ENCODE measurements at regions not wholly inside any gene's neighbourhood (a gene's known extent, or its start where the extent isn't known, plus 50 kb on each side); places are given as distances from the start of the nearest gene placed in this dataset.

- DNase-seq = no peak
Measured at GRCh38 chr10:121185816-121186455, 334.8 kb downstream of the WDR11 start.

- DNase-seq = no peak
Measured at GRCh38 chr10:121187391-121187790, 336.2 kb downstream of the WDR11 start.

GRCh38 chr10:121188005-121188404 is 336.8 kb downstream of the WDR11 start:
- DNase-seq = no peak

- no peak for DNase-seq
Measured at GRCh38 chr10:121189066-121189465, 337.9 kb downstream of the WDR11 start.

- DNase-seq = no peak
Measured at GRCh38 chr10:121194696-121195523, 343.7 kb downstream of the WDR11 start.

GRCh38 chr10:121195524-121195910 is 344.4 kb downstream of the WDR11 start:
- DNase-seq = no peak

- no peak for DNase-seq
Measured at GRCh38 chr10:121199081-121199480, 347.9 kb downstream of the WDR11 start.

- no peak for DNase-seq
Measured at GRCh38 chr10:121205625-121206024, 354.5 kb downstream of the WDR11 start.

GRCh38 chr10:121211446-121211845 is 360.3 kb downstream of the WDR11 start:
- DNase-seq = no peak

GRCh38 chr10:121213437-121213836 is 362.3 kb downstream of the WDR11 start:
- no peak for DNase-seq

- no peak for DNase-seq
Measured at GRCh38 chr10:121216295-121216694, 365.1 kb downstream of the WDR11 start.

GRCh38 chr10:121216721-121217181 is 365.6 kb downstream of the WDR11 start:
- DNase-seq = no peak

- DNase-seq = no peak
Measured at GRCh38 chr10:121217331-121217730, 366.2 kb downstream of the WDR11 start.

- DNase-seq = no peak
Measured at GRCh38 chr10:121221072-121221471, 369.9 kb downstream of the WDR11 start.

- DNase-seq = no peak
Measured at GRCh38 chr10:121221991-121222390, 370.8 kb downstream of the WDR11 start.

GRCh38 chr10:121222842-121223241 is 371.7 kb downstream of the WDR11 start:
- no peak for DNase-seq

GRCh38 chr10:121231079-121231478 is 367.2 kb downstream of the FGFR2 start:
- DNase-seq = no peak

GRCh38 chr10:121232494-121232893 is 365.8 kb downstream of the FGFR2 start:
- no peak for DNase-seq

GRCh38 chr10:121235692-121236091 is 362.6 kb downstream of the FGFR2 start:
- no peak for DNase-seq

GRCh38 chr10:121236621-121237020 is 361.6 kb downstream of the FGFR2 start:
- no peak for DNase-seq

- DNase-seq = no peak
Measured at GRCh38 chr10:121237718-121238117, 360.5 kb downstream of the FGFR2 start.

- no peak for DNase-seq
Measured at GRCh38 chr10:121240011-121240410, 358.2 kb downstream of the FGFR2 start.

- DNase-seq = no peak
Measured at GRCh38 chr10:121240556-121240955, 357.7 kb downstream of the FGFR2 start.

- no peak for DNase-seq
Measured at GRCh38 chr10:121241337-121241736, 356.9 kb downstream of the FGFR2 start.
